GM23338 (cell line): ENCODE measurements at regions not wholly inside any gene's neighbourhood (a gene's known extent, or its start where the extent isn't known, plus 50 kb on each side); places are given as distances from the start of the nearest gene placed in this dataset.

ENCODE experiments used
- ATAC-seq: fragments of 200-7000 bp; cut with Tn5 transposase; 3 replicates; pipeline ENCODE4 v1.9.1; 2020
- DNase-seq: peaks from one replicate; pipeline ENCODE4 v3.0.0-alpha.2; 2015; ENCODE audit warnings: low spot score
- H2AFZ ChIP-seq: fragments of 200-600 bp; sonication (generic); 2 replicates; pipeline ENCODE4 v1.8.0; 2016; ENCODE audit warnings: antibody characterized with exemption, mild to moderate bottlenecking, moderate library complexity
- H3F3A ChIP-seq: fragments of 200-600 bp; sonication (generic); replicated peaks from 2 replicates; pipeline ENCODE4 v1.8.0; 2017; ENCODE audit warnings: antibody characterized with exemption, mixed run types, low read depth
- H3K27ac ChIP-seq: fragments of 200-600 bp; sonication (generic); 2 replicates; pipeline ENCODE4 v1.6.1; 2016; ENCODE audit warnings: low read depth
- H3K27me3 ChIP-seq: fragments of 200-600 bp; sonication (generic); 2 replicates; pipeline ENCODE4 v1.8.0; 2016; ENCODE audit warnings: mild to moderate bottlenecking, mixed run types, moderate library complexity; ENCODE audit not compliant: insufficient read depth
- H3K36me3 ChIP-seq: fragments of 200-600 bp; sonication (generic); 2 replicates; pipeline ENCODE4 v1.8.0; 2016; ENCODE audit warnings: mild to moderate bottlenecking; ENCODE audit not compliant: insufficient read depth
- H3K4me1 ChIP-seq: fragments of 200-600 bp; sonication (generic); 2 replicates; pipeline ENCODE4 v1.8.0; 2016; ENCODE audit warnings: mild to moderate bottlenecking, moderate library complexity; ENCODE audit not compliant: insufficient read depth
- H3K4me2 ChIP-seq: fragments of 200-600 bp; sonication (generic); 2 replicates; pipeline ENCODE4 v1.7.1; 2017; ENCODE audit warnings: mixed run types
- H3K4me3 ChIP-seq: fragments of 200-600 bp; sonication (generic); 2 replicates; pipeline ENCODE4 v1.6.1; 2016; ENCODE audit warnings: mixed run types
- H3K79me2 ChIP-seq: fragments of 200-600 bp; sonication (generic); replicated peaks from 2 replicates; pipeline ENCODE4 v1.8.0; 2017; ENCODE audit warnings: mild to moderate bottlenecking; ENCODE audit not compliant: insufficient read depth
- H3K9me2 ChIP-seq: fragments of 200-600 bp; sonication (generic); 2 replicates; pipeline ENCODE4 v1.8.0; 2017; ENCODE audit not compliant: insufficient read depth
- H4K20me1 ChIP-seq: fragments of 200-600 bp; sonication (generic); replicated peaks from 2 replicates; pipeline ENCODE4 v1.8.0; 2017; ENCODE audit warnings: mild to moderate bottlenecking; ENCODE audit not compliant: insufficient read depth
- H3K27ac Mint-ChIP-seq: 2 replicates; pipeline ENCODE4 v1.8.0; 2020; ENCODE audit warnings: inconsistent platforms, mild to moderate bottlenecking, moderate library complexity, mixed read lengths
- H3K27me3 Mint-ChIP-seq: 3 replicates; pipeline ENCODE4 v1.8.0; 2022; ENCODE audit warnings: low read depth, mild to moderate bottlenecking, moderate library complexity, mixed read lengths, inconsistent platforms; ENCODE audit not compliant: insufficient read depth, poor library complexity
- H3K36me3 Mint-ChIP-seq: 3 replicates; pipeline ENCODE4 v1.8.0; 2021; ENCODE audit warnings: low read depth, mild to moderate bottlenecking, inconsistent platforms, moderate library complexity, mixed read lengths
- H3K4me1 Mint-ChIP-seq: 3 replicates; pipeline ENCODE4 v1.8.0; 2020; ENCODE audit warnings: mild to moderate bottlenecking, inconsistent platforms, mixed read lengths
- H3K4me3 Mint-ChIP-seq: 3 replicates; pipeline ENCODE4 v1.8.0; 2021; ENCODE audit warnings: moderate library complexity, mild to moderate bottlenecking, inconsistent platforms, mixed read lengths
- H3K9me3 Mint-ChIP-seq: 3 replicates; pipeline ENCODE4 v1.8.0; 2020; ENCODE audit warnings: moderate library complexity, mild to moderate bottlenecking, inconsistent platforms, mixed read lengths
- CREB1 ChIP-seq: fragments of 250-450 bp; sonication (Bioruptor Pico); IDR thresholded peaks from 2 replicates; pipeline ENCODE4 v1.5.0; 2020; ENCODE audit warnings: low read depth, mild to moderate bottlenecking, moderate library complexity
- ETS1 ChIP-seq: IDR thresholded peaks from 2 replicates; pipeline ENCODE4 v1.6.1; 2016; ENCODE audit warnings: antibody characterized with exemption
- EZH2 ChIP-seq: fragments of 200-600 bp; sonication (generic); IDR thresholded peaks from one replicate; pipeline ENCODE4 v1.8.0; 2017; ENCODE audit warnings: antibody characterized with exemption, mild to moderate bottlenecking, low read depth; ENCODE audit not compliant: unreplicated experiment
- EZH2phosphoT487 ChIP-seq: fragments of 200-600 bp; sonication (generic); IDR thresholded peaks from one replicate; pipeline ENCODE4 v1.8.1; 2018; ENCODE audit warnings: antibody characterized with exemption; ENCODE audit not compliant: unreplicated experiment
- JUNB ChIP-seq: IDR thresholded peaks from one replicate; pipeline ENCODE4 v1.6.1; 2016; ENCODE audit warnings: antibody characterized with exemption; ENCODE audit not compliant: unreplicated experiment
- NANOG ChIP-seq: IDR thresholded peaks from 2 replicates; pipeline ENCODE4 v1.6.1; 2016; ENCODE audit warnings: antibody characterized with exemption, borderline replicate concordance
- POLR2AphosphoS5 ChIP-seq: IDR thresholded peaks from 2 replicates; pipeline ENCODE4 v1.6.1; 2016; ENCODE audit warnings: antibody characterized with exemption, low read depth
- STAT1 ChIP-seq: IDR thresholded peaks from one replicate; pipeline ENCODE4 v1.6.1; 2016; ENCODE audit warnings: antibody characterized with exemption; ENCODE audit not compliant: unreplicated experiment
- ZNF114 ChIP-seq: fragments of 250-450 bp; sonication (Bioruptor Pico); IDR thresholded peaks from 2 replicates; pipeline ENCODE4 v1.5.0; 2020; ENCODE audit warnings: mild to moderate bottlenecking, moderate library complexity
- ZNF331 ChIP-seq: fragments of 250-450 bp; sonication (Bioruptor Pico); IDR thresholded peaks from 2 replicates; pipeline ENCODE4 v1.5.0; 2020; ENCODE audit warnings: low read depth, mild to moderate bottlenecking, moderate library complexity
- TF ChIP-seq, protein P1 (sequence below): fragments of 250-450 bp; sonication (Bioruptor Pico); IDR thresholded peaks from 2 replicates; pipeline ENCODE4 v1.5.0; 2020; ENCODE audit warnings: mild to moderate bottlenecking, moderate library complexity

DNA sequence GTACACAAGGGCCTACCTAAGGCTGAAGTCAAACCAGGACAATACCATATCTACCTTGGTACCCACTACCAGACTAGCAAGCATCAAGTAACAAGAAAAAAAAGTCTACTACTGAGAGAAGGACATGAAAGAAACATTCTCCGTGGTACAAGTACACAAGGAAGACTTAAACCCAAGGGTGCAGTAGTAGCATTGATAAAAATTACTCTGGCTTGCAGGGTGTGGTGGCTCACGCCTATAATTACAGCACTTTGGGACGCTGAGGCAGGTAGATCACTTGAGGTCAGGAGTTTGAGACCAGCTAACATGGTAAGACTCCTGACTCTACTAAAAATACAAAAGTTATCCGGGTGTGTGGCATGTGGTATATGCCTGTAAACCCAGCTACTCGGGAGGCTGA is 386.5 kb upstream of the PMFBP1 start:
- Histone ChIP-seq H3K27me3 (no peaks in the 10 kb centered on the region), H3K27ac (no peak overlapping the region), H3K4me3 (no peak overlapping the region), H3K79me2 (no peaks in the 10 kb centered on the region; the same call in 1 of the 2 replicates), H4K20me1 (no peaks in the 10 kb centered on the region; the same call in 1 of the 2 replicates), H3K36me3 (no peaks in the 10 kb centered on the region), H3F3A (no peaks in the 10 kb centered on the region), H3K4me1 (no peaks in the 10 kb centered on the region), H3K9me2 (no peaks in the 10 kb centered on the region), H2AFZ (no peak overlapping the region), H3K4me2 (no peak overlapping the region)
- DNase-seq (no peak), ATAC-seq (no peak)
- TF ChIP-seq EZH2 (no peak), ZNF331 (CRISPR knock-in tag) (no peak), ZNF114 (CRISPR knock-in tag) (no peak), ETS1 (no peak), STAT1 (no peak), POLR2AphosphoS5 (no peak)
- H3K4me1 Mint-ChIP-seq: no peaks in the 10 kb centered on the region
- no peak overlapping the region for H3K27ac Mint-ChIP-seq
- no peaks in the 10 kb centered on the region for H3K27me3 Mint-ChIP-seq
- H3K9me3 Mint-ChIP-seq: no peaks in the 10 kb centered on the region
- H3K4me3 Mint-ChIP-seq: no peak overlapping the region
- H3K36me3 Mint-ChIP-seq: peaks cover 10% of the 10 kb centered on the region; the same call in 2 of the 3 replicates

- Mint-ChIP-seq H3K27me3 (no peaks in the 10 kb centered on the region), H3K4me3 (no peak overlapping the region), H3K9me3 (peaks cover 12% of the 10 kb centered on the region; the same call in 2 of the 3 replicates), H3K36me3 (peaks cover 33% of the 10 kb centered on the region; the same call in 2 of the 3 replicates), H3K4me1 (no peaks in the 10 kb centered on the region), H3K27ac (no peak overlapping the region)
- H3K36me3 ChIP-seq: 0 out of 2 replicates have a peak, but pooled peaks cover 3% of the 10 kb centered on the region
- no peak overlapping the region for H3K4me3 ChIP-seq
- H3K4me2 ChIP-seq: no peak overlapping the region
- H4K20me1 ChIP-seq: no peaks in the 10 kb centered on the region
- DNase-seq (no peak), ATAC-seq (no peak)
- no peaks in the 10 kb centered on the region for H3K79me2 ChIP-seq
- no peaks in the 10 kb centered on the region for H3F3A ChIP-seq
- H3K9me2 ChIP-seq: no peaks in the 10 kb centered on the region
- no peaks in the 10 kb centered on the region for H3K27me3 ChIP-seq
- H3K27ac ChIP-seq: no peak overlapping the region
- no peak overlapping the region for H2AFZ ChIP-seq
- H3K4me1 ChIP-seq: no peaks in the 10 kb centered on the region
- TF ChIP-seq EZH2phosphoT487 (no peak), NANOG (no peak), CREB1 (CRISPR knock-in tag) (no peak), ZNF114 (CRISPR knock-in tag) (no peak), JUNB (no peak), POLR2AphosphoS5 (no peak), ZNF331 (CRISPR knock-in tag) (no peak), STAT1 (no peak), ETS1 (no peak)
- TF ChIP-seq, protein P1, sequence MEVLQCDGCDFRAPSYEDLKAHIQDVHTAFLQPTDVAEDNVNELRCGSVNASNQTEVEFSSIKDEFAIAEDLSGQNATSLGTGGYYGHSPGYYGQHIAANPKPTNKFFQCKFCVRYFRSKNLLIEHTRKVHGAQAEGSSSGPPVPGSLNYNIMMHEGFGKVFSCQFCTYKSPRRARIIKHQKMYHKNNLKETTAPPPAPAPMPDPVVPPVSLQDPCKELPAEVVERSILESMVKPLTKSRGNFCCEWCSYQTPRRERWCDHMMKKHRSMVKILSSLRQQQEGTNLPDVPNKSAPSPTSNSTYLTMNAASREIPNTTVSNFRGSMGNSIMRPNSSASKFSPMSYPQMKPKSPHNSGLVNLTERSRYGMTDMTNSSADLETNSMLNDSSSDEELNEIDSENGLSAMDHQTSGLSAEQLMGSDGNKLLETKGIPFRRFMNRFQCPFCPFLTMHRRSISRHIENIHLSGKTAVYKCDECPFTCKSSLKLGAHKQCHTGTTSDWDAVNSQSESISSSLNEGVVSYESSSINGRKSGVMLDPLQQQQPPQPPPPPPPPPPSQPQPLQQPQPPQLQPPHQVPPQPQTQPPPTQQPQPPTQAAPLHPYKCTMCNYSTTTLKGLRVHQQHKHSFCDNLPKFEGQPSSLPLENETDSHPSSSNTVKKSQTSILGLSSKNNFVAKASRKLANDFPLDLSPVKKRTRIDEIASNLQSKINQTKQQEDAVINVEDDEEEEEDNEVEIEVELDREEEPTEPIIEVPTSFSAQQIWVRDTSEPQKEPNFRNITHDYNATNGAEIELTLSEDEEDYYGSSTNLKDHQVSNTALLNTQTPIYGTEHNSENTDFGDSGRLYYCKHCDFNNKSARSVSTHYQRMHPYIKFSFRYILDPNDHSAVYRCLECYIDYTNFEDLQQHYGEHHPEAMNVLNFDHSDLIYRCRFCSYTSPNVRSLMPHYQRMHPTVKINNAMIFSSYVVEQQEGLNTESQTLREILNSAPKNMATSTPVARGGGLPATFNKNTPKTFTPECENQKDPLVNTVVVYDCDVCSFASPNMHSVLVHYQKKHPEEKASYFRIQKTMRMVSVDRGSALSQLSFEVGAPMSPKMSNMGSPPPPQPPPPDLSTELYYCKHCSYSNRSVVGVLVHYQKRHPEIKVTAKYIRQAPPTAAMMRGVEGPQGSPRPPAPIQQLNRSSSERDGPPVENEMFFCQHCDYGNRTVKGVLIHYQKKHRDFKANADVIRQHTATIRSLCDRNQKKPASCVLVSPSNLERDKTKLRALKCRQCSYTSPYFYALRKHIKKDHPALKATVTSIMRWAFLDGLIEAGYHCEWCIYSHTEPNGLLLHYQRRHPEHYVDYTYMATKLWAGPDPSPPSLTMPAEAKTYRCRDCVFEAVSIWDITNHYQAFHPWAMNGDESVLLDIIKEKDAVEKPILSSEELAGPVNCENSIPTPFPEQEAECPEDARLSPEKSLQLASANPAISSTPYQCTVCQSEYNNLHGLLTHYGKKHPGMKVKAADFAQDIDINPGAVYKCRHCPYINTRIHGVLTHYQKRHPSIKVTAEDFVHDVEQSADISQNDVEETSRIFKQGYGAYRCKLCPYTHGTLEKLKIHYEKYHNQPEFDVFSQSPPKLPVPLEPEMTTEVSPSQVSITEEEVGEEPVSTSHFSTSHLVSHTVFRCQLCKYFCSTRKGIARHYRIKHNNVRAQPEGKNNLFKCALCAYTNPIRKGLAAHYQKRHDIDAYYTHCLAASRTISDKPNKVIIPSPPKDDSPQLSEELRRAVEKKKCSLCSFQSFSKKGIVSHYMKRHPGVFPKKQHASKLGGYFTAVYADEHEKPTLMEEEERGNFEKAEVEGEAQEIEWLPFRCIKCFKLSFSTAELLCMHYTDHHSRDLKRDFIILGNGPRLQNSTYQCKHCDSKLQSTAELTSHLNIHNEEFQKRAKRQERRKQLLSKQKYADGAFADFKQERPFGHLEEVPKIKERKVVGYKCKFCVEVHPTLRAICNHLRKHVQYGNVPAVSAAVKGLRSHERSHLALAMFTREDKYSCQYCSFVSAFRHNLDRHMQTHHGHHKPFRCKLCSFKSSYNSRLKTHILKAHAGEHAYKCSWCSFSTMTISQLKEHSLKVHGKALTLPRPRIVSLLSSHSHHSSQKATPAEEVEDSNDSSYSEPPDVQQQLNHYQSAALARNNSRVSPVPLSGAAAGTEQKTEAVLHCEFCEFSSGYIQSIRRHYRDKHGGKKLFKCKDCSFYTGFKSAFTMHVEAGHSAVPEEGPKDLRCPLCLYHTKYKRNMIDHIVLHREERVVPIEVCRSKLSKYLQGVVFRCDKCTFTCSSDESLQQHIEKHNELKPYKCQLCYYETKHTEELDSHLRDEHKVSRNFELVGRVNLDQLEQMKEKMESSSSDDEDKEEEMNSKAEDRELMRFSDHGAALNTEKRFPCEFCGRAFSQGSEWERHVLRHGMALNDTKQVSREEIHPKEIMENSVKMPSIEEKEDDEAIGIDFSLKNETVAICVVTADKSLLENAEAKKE (CRISPR knock-in tag): no peak
Measured at GRCh38 chr16:72554935-72555334, 383.0 kb upstream of the PMFBP1 start.
